Ovary (tissue), 3 donors: ENCODE measurements at regions not wholly inside any gene's neighbourhood (a gene's known extent, or its start where the extent isn't known, plus 50 kb on each side); places are given as distances from the start of the nearest gene placed in this dataset.

Experiments
- POLR2A ChIP-seq: fragments of 450-650 bp; IDR thresholded peaks from one replicate; pipeline ENCODE4 v1.6.1; 2017; ENCODE audit warnings: antibody characterized with exemption, mild to moderate bottlenecking, moderate library complexity
- TF ChIP-seq, protein P1 (sequence below), 3 donors: fragments of 450-650 bp in 2 of 3; fragments of 200-600 bp in 1 of 3; IDR thresholded peaks; one replicate each; pipeline versions ENCODE4 v1.5.1 to v1.8.0; 2016 to 2022; ENCODE audit warnings: antibody characterized with exemption in 3 of 3, mild to moderate bottlenecking in 1 of 3
- donor health status: DM: no; HTN: no; CAD: no.

DNA sequence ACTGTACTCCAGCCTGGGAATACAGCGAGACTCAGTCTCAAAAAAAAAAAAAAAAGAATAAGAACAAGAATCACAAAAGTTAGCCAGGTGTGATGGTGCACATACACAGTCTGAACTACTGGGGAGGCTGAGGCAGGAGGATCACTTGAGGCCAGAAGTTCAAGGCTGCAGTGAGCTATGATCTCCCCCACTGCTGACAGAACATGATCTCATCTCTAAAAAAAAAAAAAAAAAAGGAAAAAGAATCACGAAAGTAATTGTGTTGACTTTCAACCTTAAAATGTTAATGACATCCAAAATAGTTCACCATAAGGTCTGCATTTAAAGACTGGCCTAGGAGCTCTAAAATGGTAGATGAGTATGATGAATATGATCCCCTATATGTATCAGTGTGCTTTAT, 68.0 kb upstream of the MAP4 start:
- TF ChIP-seq, protein P1, sequence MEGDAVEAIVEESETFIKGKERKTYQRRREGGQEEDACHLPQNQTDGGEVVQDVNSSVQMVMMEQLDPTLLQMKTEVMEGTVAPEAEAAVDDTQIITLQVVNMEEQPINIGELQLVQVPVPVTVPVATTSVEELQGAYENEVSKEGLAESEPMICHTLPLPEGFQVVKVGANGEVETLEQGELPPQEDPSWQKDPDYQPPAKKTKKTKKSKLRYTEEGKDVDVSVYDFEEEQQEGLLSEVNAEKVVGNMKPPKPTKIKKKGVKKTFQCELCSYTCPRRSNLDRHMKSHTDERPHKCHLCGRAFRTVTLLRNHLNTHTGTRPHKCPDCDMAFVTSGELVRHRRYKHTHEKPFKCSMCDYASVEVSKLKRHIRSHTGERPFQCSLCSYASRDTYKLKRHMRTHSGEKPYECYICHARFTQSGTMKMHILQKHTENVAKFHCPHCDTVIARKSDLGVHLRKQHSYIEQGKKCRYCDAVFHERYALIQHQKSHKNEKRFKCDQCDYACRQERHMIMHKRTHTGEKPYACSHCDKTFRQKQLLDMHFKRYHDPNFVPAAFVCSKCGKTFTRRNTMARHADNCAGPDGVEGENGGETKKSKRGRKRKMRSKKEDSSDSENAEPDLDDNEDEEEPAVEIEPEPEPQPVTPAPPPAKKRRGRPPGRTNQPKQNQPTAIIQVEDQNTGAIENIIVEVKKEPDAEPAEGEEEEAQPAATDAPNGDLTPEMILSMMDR (IDR thresholded peaks at IDR 0.05): no peak
- no peak for TF ChIP-seq POLR2A
